ENCODE measurements at regions not wholly inside any gene's neighbourhood (a gene's known extent, or its start where the extent isn't known, plus 50 kb on each side); places are given as distances from the start of the nearest gene placed in this dataset.

- no peaks in the 10 kb centered on the region for H3K9me3 ChIP-seq (ENCODE audit: control insufficient read depth, low read length)
- whole genome bisulfite sequencing, 2 donors = 88 to 94% methylated on average over 2 of the region's 2 CpGs
- no peak for DNase-seq
- H3K27me3 ChIP-seq (ENCODE audit: control insufficient read depth in 1 of 2, insufficient read depth in 2 of 2, low read length in 1 of 2) = no peaks in the 10 kb centered on the region
- H3K36me3 ChIP-seq (ENCODE audit: control insufficient read depth in 1 of 2, insufficient read depth in 2 of 2, low read length in 1 of 2) = no peaks in the 10 kb centered on the region
- peaks cover 0 to 2% of the 10 kb centered on the region in 2 donors for H3K4me1 ChIP-seq (ENCODE audit: control insufficient read depth in 1 of 2, insufficient read depth in 2 of 2, low read length in 2 of 2)
- H3K27ac ChIP-seq (ENCODE audit: low read depth in 1 of 2, low read length in 2 of 2) = no peak overlapping the region
- no peak overlapping the region for H3K4me3 ChIP-seq (ENCODE audit: low read length in 2 of 2)
- intact Hi-C loops (cut with DNase I) = no loop called here
- ATAC-seq (ENCODE audit: low FRiP score) = no peak
Observed at GRCh38 chr4:20463176-20463430, 211.4 kb downstream of the SLIT2 start.

DNA sequence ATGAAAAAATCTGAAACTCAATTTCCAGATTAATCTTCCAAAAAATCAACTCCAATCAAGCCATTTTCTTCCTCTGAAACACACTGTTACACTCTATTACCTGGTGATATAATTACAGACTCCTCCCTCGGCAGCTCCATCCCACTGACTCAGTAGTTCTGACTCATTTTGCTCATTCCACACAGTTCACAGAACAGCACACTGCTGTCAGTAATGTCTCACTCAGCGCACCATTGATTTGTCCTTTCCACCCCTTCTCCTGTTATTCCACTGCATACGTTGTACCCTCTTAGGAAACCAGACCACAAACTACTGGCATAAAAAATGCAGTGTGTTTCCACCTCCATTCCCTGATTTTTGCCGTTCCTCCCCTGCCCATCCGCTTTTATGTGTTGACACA lies 212.7 kb downstream of the SLIT2 start:
- DNase-seq (no peak), ATAC-seq (ENCODE audit: low FRiP score) (no peak)
- Histone ChIP-seq H3K4me1 (ENCODE audit: control insufficient read depth in 1 of 2, insufficient read depth in 2 of 2, low read length in 2 of 2) (peaks cover 0 to 2% of the 10 kb centered on the region in 2 donors), H3K4me3 (ENCODE audit: low read length in 2 of 2) (no peak overlapping the region), H3K27me3 (ENCODE audit: control insufficient read depth in 1 of 2, insufficient read depth in 2 of 2, low read length in 1 of 2) (no peaks in the 10 kb centered on the region), H3K27ac (ENCODE audit: low read depth in 1 of 2, low read length in 2 of 2) (no peak overlapping the region), H3K9me3 (ENCODE audit: control insufficient read depth, low read length) (no peaks in the 10 kb centered on the region), H3K36me3 (ENCODE audit: control insufficient read depth in 1 of 2, insufficient read depth in 2 of 2, low read length in 1 of 2) (no peaks in the 10 kb centered on the region)
- intact Hi-C loops (cut with DNase I) = no loop called here
- 82 to 85% methylated on average over 5 of the region's 5 CpGs for WGBS, 2 donors

DNA sequence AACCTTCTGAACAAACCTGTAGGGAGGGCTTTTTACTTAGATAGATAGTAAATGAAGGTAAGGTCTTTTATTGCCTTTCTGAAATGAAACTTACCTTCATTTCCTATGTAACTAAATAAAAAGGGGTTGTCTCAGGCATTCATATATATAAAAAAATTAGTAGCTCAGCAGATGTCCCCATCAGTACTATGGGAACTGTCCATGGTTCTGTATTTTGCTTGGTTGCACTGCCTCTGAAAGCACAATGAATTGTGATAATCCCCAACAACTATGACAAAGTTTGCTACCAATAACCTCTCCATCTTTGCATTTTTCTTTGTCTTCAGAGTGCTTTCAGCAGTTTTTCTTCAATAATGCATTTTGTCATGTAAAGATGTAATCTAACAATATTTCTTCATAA lies 222.4 kb downstream of the SLIT2 start:
- H3K27me3 ChIP-seq (ENCODE audit: control insufficient read depth in 1 of 2, insufficient read depth in 2 of 2, low read length in 1 of 2) = no peaks in the 10 kb centered on the region
- no peak overlapping the region for H3K27ac ChIP-seq (ENCODE audit: low read depth in 1 of 2, low read length in 2 of 2)
- no peaks in the 10 kb centered on the region for H3K9me3 ChIP-seq (ENCODE audit: control insufficient read depth, low read length)
- H3K4me3 ChIP-seq (ENCODE audit: low read length in 2 of 2) = no peak overlapping the region
- intact Hi-C loops (cut with DNase I) = no loop called here
- H3K36me3 ChIP-seq (ENCODE audit: control insufficient read depth in 1 of 2, insufficient read depth in 2 of 2, low read length in 1 of 2) = no peaks in the 10 kb centered on the region
- no peak for DNase-seq
- no peak for ATAC-seq (ENCODE audit: low FRiP score)
- no peaks in the 10 kb centered on the region for H3K4me1 ChIP-seq (ENCODE audit: control insufficient read depth in 1 of 2, insufficient read depth in 2 of 2, low read length in 2 of 2)

DNA sequence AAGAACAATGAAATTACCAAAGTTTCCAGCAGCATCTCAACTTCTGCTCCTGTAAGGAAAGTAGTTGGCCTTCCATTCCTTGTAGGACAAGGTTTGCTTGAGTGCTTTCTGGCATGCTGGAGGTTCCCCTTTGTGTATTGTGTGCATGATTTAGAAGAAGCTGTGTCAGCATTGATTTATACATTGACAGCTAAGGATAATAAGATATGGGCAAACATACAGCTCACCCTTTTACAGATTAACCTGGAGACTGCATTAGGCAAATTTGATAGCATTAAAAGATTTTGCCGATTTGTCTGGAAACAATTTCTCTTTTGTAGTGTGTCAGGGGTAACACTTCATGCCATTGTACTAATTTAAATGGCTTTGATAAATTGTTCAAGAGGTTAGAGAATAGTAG lies 221.8 kb upstream of the PACRGL start:
- no peaks in the 10 kb centered on the region for H3K9me3 ChIP-seq (ENCODE audit: control insufficient read depth, low read length)
- no peaks in the 10 kb centered on the region for H3K27me3 ChIP-seq (ENCODE audit: control insufficient read depth in 1 of 2, insufficient read depth in 2 of 2, low read length in 1 of 2)
- no peak for DNase-seq
- H3K4me3 ChIP-seq (ENCODE audit: low read length in 2 of 2) = no peak overlapping the region
- 95 to 98% methylated on average over 1 of the region's 1 CpG for WGBS, 2 donors
- no peaks in the 10 kb centered on the region for H3K36me3 ChIP-seq (ENCODE audit: control insufficient read depth in 1 of 2, insufficient read depth in 2 of 2, low read length in 1 of 2)
- ATAC-seq (ENCODE audit: low FRiP score) = no peak
- no peak overlapping the region for H3K27ac ChIP-seq (ENCODE audit: low read depth in 1 of 2, low read length in 2 of 2)
- H3K4me1 ChIP-seq (ENCODE audit: control insufficient read depth in 1 of 2, insufficient read depth in 2 of 2, low read length in 2 of 2) = no peaks in the 10 kb centered on the region
- intact Hi-C loops (cut with DNase I) = no loop called here

DNA sequence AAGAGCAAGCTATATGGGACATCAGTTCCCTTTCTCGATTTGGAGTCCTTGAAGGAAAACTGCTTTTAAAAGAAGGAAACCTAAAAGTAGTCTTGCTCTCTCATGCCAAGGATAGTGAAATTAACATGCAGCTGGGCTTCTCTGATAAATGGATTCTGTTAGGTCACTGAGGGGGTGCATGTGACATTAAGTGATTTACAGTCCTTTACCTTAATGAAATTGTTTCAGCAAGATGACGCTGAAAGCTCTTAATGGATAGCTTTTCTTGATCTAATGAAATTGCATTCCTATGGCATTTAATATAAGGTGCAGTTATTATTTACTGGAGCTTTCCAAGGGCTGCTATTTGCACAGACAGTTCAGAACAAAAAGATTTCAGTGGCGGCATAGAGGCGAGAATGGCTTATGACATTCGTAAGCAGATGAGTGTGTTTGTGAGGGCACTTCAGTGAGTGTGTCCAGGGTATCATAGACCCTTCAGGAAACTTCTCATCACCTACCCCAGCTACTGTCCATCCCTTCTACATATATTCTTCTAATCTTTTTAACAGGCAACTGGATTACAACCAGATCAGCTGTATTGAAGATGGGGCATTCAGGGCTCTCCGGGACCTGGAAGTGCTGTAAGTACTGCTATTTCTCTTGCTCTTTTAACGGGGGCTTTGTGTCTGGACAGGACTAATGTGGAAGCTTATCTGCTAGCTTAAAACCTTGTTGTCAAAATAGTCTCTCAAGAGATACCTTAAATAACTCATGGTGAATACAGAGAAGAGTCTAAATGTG lies 219.9 kb upstream of the PACRGL start:
- ATAC-seq (ENCODE audit: low FRiP score) (no peak), DNase-seq (no peak)
- Histone ChIP-seq H3K4me1 (ENCODE audit: control insufficient read depth in 1 of 2, insufficient read depth in 2 of 2, low read length in 2 of 2) (no peaks in the 10 kb centered on the region), H3K4me3 (ENCODE audit: low read length in 2 of 2) (no peak overlapping the region), H3K36me3 (ENCODE audit: control insufficient read depth in 1 of 2, insufficient read depth in 2 of 2, low read length in 1 of 2) (no peaks in the 10 kb centered on the region), H3K9me3 (ENCODE audit: control insufficient read depth, low read length) (no peaks in the 10 kb centered on the region), H3K27ac (ENCODE audit: low read depth in 1 of 2, low read length in 2 of 2) (no peak overlapping the region), H3K27me3 (ENCODE audit: control insufficient read depth in 1 of 2, insufficient read depth in 2 of 2, low read length in 1 of 2) (no peaks in the 10 kb centered on the region)
- WGBS, 2 donors = 86 to 87% methylated on average over 7 of the region's 7 CpGs
- intact Hi-C loops (cut with DNase I) = no loop called here

GRCh38 chr4:20483416-20483815 lies 216.8 kb upstream of the PACRGL start:
- H3K4me1 ChIP-seq (ENCODE audit: control insufficient read depth in 1 of 2, insufficient read depth in 2 of 2, low read length in 2 of 2) = no peaks in the 10 kb centered on the region
- H3K27me3 ChIP-seq (ENCODE audit: control insufficient read depth in 1 of 2, insufficient read depth in 2 of 2, low read length in 1 of 2) = no peaks in the 10 kb centered on the region
- ATAC-seq (ENCODE audit: low FRiP score) (no peak), DNase-seq (no peak)
- H3K27ac ChIP-seq (ENCODE audit: low read depth in 1 of 2, low read length in 2 of 2) = no peak overlapping the region
- H3K36me3 ChIP-seq (ENCODE audit: control insufficient read depth in 1 of 2, insufficient read depth in 2 of 2, low read length in 1 of 2) = no peaks in the 10 kb centered on the region
- no peak overlapping the region for H3K4me3 ChIP-seq (ENCODE audit: low read length in 2 of 2)
- no peaks in the 10 kb centered on the region for H3K9me3 ChIP-seq (ENCODE audit: control insufficient read depth, low read length)
- 46 to 48% methylated on average over 1 of the region's 1 CpG for WGBS, 2 donors
- intact Hi-C loops (cut with DNase I) = no loop called here

DNA sequence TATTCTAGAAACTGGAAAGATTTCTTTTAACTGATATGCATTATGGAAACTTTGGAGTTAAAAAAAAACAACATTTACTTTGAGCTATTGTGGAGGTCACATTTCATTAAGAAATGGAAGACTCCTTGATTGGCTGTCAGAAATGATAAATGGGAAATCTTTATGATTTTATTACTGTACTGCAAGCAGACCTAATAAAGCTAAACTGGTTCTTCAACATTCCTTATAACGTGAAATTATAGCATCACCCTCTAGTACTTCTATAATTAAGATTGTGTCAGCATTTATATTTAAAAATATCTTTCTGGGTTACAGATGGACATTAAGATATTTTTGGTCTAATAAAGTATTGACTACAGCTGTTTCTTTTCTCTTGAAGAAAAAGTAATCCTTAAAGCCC lies 213.8 kb upstream of the PACRGL start:
- Histone ChIP-seq H3K4me3 (ENCODE audit: low read length in 2 of 2) (no peak overlapping the region), H3K36me3 (ENCODE audit: control insufficient read depth in 1 of 2, insufficient read depth in 2 of 2, low read length in 1 of 2) (no peaks in the 10 kb centered on the region), H3K4me1 (ENCODE audit: control insufficient read depth in 1 of 2, insufficient read depth in 2 of 2, low read length in 2 of 2) (no peaks in the 10 kb centered on the region), H3K27ac (ENCODE audit: low read depth in 1 of 2, low read length in 2 of 2) (no peak overlapping the region), H3K9me3 (ENCODE audit: control insufficient read depth, low read length) (no peaks in the 10 kb centered on the region), H3K27me3 (ENCODE audit: control insufficient read depth in 1 of 2, insufficient read depth in 2 of 2, low read length in 1 of 2) (no peaks in the 10 kb centered on the region)
- ATAC-seq (ENCODE audit: low FRiP score) = no peak
- intact Hi-C loops (cut with DNase I) = no loop called here
- 56 to 57% methylated on average over 1 of the region's 1 CpG for WGBS, 2 donors
- DNase-seq = no peak

DNA sequence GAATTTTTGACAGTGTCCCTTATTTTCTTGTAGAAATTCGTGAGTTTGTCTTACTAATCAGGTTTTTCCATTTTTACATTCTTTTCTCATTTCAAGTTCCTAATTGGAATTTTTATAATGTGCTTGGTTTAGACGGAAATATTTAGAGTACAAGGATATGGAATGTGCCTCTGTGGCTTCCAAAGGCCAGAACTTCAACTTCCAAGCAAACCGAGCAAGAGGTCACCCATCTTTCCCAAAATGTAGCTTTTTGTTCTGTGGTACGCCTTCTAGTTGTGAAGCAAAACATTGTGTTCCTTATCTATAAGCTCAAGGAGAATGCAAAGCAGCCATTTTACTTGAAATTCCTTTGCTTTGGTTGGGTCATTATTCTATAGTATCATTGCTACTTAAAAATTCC lies 212.8 kb upstream of the PACRGL start:
- no peaks in the 10 kb centered on the region for H3K36me3 ChIP-seq (ENCODE audit: control insufficient read depth in 1 of 2, insufficient read depth in 2 of 2, low read length in 1 of 2)
- intact Hi-C loops (cut with DNase I) = no loop called here
- H3K4me3 ChIP-seq (ENCODE audit: low read length in 2 of 2) = no peak overlapping the region
- no peaks in the 10 kb centered on the region for H3K9me3 ChIP-seq (ENCODE audit: control insufficient read depth, low read length)
- H3K27ac ChIP-seq (ENCODE audit: low read depth in 1 of 2, low read length in 2 of 2) = no peak overlapping the region
- H3K4me1 ChIP-seq (ENCODE audit: control insufficient read depth in 1 of 2, insufficient read depth in 2 of 2, low read length in 2 of 2) = no peaks in the 10 kb centered on the region
- WGBS, 2 donors = 42 to 43% methylated on average over 4 of the region's 4 CpGs
- DNase-seq (no peak), ATAC-seq (ENCODE audit: low FRiP score) (no peak)
- no peaks in the 10 kb centered on the region for H3K27me3 ChIP-seq (ENCODE audit: control insufficient read depth in 1 of 2, insufficient read depth in 2 of 2, low read length in 1 of 2)

DNA sequence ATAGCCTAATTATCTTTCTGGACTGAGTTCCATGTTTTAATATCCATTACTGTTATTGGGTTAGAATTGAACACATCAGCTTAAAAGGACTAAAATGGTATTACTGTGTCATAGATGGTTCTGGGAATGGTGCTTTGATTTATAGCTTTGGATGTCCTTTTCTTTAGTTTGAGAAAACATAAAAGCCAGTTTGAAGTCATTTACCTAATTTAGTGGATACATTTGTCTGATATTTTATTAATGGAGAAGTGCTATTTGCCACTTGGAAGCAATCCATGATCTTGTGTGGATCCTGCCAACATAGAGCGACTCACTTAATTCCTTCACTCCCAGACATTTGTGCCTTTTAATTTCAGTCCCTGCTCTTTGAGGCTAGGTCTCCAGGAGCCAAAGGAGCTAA lies 212.4 kb upstream of the PACRGL start:
- Histone ChIP-seq H3K27me3 (ENCODE audit: control insufficient read depth in 1 of 2, insufficient read depth in 2 of 2, low read length in 1 of 2) (no peaks in the 10 kb centered on the region), H3K36me3 (ENCODE audit: control insufficient read depth in 1 of 2, insufficient read depth in 2 of 2, low read length in 1 of 2) (no peaks in the 10 kb centered on the region), H3K9me3 (ENCODE audit: control insufficient read depth, low read length) (no peaks in the 10 kb centered on the region), H3K4me1 (ENCODE audit: control insufficient read depth in 1 of 2, insufficient read depth in 2 of 2, low read length in 2 of 2) (no peaks in the 10 kb centered on the region), H3K27ac (ENCODE audit: low read depth in 1 of 2, low read length in 2 of 2) (no peak overlapping the region), H3K4me3 (ENCODE audit: low read length in 2 of 2) (no peak overlapping the region)
- ATAC-seq (ENCODE audit: low FRiP score) (no peak), DNase-seq (no peak)
- intact Hi-C loops (cut with DNase I) = no loop called here
- 3 to 16% methylated on average over 1 of the region's 1 CpG for WGBS, 2 donors
